Embryonic facial prominence (tissue), 1 donor: ENCODE measurements at regions not wholly inside any gene's neighbourhood (a gene's known extent, or its start where the extent isn't known, plus 50 kb on each side); places are given as distances from the start of the nearest gene placed in this dataset.

Source experiments
- DNase-seq: peaks from one replicate; pipeline ENCODE4 v3.0.0-alpha.2; 2016; ENCODE audit errors: extremely low spot score

DNA sequence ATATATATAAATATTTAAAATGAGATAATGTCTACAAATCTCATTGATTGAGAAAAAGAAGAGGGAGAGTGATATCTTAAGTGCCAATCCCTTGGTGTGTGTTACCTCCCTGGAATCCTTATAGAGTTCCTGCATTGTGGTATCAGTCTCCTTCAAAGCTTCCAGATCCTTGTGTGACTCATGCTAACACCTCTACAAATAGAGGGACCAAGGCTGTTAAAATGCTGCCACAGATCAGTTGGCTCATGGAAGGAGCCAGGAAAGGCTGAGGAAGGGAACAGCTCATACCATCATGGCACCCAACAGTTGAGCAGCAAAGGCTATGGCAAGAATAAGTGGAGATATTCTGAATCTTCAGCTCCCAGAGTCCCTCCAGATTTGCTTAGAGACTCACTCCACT is 163.6 kb upstream of the ISX start:
- no peak for DNase-seq

DNA sequence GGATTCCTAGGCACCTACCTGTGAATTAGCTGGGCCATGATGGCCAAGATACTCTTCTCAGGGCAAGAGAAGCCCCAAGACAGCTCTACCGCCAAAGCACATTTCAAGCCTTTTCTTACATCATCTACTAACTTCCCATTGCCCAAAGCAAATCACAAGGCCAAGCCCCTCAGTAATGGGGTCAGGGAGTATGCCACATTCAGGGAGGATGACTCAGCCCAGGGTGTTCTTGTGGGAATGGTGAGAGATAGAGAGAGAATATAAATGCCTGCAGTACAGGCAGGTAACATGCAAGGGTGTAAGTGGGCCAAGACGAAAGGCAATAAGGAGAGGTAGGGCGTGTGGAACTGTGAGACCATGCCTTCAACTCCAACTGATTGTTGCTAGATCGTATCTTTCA is 162.5 kb upstream of the ISX start:
- no peak for DNase-seq

DNA sequence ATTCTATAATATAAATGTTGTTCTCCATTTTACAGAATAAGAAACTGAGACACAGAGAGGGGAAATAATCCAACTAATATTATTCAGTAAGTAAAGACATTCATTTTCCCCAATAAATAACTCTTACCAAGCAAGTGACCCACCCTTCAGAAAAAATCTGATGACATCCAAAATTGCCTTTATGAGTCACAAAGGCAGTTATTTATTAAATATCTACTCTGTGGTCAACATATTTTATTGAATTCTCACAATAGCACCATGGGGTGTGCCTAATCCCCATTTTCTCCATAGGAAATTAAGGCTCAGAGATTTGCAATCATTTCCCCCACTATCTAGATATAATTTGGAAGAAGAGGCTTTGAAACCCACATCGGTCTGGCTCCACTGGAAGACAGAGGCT is 161.5 kb upstream of the ISX start:
- DNase-seq: no peak

DNA sequence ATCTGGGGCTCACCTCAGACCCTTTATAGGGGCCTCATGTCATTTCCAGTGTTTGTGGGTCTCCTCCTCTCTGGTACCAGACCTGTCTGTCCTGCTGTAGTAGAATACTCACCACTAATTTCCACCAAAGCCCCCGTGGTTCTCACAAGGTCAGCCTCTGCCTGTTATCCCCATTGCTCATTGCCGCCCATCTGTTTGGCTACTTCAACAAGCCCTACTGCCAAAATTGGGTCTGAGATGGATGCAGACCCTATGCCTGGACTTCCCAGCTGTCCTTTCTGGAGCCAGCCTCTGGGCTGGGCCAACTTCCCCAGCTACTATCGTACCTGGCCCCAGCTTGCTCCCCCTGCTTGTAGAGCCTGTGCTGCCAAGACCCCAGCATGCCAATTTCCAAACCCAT is 152.1 kb upstream of the ISX start:
- no peak for DNase-seq

DNA sequence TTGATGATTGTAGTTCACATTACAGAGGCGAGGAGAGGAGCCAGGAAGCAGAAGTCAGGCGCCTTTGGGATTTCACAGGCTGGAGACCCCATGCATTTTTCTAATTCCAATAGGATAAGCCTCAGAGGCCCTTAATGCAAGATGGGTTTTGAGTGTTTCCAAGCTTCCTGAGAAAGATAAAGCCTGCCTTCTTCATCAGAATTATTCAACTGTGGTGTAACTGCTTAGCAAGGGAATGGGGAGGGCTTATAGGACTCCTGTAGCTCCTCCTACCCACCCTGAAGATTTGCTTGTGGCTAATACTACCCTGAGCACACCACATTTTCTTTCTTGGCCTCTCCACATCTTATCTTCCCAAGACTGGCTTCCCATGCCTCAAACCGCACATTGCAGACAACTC is 151.1 kb upstream of the ISX start:
- no peak for DNase-seq

DNA sequence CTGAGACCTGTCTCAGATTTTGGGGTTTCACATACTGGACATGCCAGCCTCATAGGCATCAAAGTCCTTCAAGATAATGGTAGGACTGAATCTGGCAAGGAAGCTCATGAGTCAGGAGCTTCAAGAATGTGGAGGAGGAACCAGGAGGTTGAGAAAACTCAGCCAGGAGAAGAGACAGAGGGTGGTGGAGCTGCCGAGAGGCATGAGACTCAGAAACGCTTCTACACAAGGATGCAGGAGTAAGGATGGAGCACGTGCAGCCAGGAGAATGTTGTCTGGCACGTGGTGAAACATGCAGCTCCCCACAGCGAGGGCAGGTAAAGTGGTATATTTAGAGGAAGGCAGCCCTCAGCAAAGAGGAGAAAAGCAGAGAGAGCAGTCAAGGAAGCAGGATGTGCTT is 148.7 kb upstream of the ISX start:
- no peak for DNase-seq

GRCh38 chr22:34931026-34931425 is 134.9 kb upstream of the ISX start:
- DNase-seq: no peak

- no peak for DNase-seq
These were observed 131.7 kb upstream of the ISX start for GRCh38 chr22:34934261-34934660.

GRCh38 chr22:34943830-34944229 is 122.1 kb upstream of the ISX start:
- no peak for DNase-seq

DNA sequence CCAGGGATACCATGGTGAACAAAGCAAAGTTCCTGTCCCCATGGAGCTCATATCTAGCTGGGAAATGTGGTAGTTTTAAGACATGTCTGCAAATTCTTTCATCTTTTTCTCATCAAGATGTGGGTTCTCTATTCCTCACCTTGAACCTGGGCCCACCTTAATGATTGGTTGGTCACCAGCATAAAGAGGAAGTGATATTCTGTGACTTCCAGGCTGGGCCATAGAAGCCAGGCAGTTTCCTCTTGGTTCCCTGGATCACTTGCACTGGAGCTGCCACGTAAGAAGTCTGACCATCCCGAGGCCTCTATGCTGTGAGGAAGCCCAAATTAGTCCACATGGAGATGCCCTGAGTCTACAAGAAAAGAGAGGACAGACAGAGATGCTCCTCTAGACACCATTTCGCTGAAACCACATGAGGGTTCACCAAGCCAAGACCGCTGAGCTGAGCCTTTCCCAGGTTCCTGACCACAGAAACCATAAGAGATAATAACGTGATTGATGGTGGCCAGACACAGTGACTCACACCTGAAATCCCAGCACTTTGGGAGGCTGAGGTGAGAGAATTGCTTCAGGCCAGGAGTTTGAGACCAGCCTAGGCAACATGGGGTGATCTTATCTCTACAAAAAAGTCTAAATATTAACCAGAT is 119.5 kb upstream of the ISX start:
- DNase-seq: no peak

DNA sequence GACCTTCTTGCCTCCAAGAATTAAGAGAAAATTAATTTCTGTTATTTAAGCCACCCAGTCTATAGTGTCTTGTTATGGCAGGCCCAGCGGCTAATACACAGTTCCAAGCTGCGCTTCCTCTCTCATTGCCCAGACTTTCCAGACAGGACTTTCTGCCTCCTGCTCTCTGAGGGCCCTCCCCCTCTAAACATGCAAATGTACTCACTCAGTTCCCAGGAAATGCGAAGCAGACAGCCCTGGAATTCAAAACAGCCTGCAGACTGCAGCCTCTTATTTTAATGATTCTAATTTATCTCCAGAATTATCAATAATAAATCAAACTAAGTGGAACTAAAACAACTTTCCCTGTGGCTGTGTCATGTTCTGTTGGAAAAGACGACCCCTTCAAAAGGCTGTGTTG is 115.5 kb upstream of the ISX start:
- no peak for DNase-seq

DNA sequence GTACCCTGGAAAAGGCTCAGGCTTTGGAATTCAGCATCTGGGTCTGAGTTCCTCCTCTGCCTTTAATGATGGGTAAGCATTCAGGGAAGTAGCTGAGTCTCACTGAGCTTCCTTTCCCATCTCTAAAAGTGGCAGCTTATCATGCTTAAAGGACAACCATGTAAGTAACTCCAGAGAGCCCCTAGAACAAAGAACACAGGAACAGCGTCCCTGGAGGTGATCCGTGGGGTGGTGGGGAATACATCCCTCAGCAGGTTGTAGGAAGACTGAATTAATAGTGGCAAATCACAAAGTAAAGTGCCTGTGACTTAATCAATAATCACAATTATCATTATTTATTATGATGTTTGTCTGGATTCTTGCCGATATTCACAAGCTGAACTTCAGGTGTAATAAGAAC is 114.7 kb upstream of the ISX start:
- DNase-seq: no peak

GRCh38 chr22:34960005-34960404 is 106.0 kb upstream of the ISX start:
- no peak for DNase-seq

DNA sequence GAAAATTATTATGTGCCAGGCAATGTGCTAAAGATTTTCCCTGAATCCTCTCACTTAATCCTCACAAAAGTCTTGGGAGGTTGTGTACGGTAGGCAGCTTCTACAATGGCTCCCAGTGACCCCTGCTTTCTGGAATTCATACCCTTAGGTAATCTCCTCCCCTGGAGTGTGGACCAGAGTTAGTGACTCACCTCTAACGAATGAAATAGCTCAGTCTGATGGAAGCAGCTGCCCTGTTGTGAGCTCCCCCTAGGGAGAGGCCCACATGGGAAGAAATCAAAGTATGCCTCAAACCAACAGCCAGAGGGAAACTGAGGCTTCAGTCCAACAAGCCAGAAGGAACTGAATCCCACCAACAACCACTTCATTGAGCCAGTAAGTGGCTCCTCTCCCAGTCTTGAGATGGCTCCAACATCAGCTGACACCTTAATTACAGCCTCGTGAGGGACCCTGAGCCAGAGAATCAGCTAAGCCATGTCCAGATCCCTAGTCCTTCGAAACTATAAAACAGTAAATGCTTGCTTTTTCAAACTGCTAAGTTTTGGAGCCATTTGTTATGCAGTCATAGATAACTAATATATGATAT is 98.9 kb upstream of the ISX start:
- no peak for DNase-seq

DNA sequence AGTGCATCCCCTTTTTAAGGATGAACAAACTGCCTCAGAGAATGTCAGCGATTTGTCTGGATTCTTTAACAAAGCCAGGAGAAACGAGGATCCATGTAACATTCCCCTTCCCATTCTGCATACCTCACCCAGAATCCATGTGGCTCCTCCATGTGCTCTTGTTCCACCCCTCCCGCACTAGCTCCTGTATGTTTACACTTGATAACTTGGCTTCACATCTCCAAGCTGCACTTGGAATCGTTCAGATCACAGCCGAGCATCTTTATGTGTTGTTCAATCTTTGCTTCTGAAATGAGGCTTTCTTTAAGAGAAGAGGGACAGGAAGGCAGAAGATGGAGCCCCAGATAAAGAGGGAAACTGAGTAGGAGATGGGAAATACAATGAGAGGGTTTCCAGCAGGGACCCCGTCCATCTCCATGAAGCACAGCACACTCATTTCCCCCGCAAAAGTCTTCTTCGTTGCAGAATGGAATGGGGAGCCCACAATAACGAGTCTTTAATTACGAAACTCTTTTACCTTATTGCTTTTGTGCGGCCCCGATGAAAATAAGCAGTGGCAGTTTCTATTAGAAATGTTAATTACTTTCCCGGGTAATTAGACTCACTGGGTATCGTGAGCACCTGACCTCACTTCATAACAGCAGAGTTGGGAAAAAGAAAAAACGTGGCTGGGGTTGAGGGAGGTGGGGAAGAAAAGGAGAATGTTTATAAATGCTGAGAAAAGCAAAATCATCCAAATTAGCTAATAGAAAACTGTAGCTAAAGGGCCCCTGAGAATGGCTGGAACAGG is 96.8 kb upstream of the ISX start:
- DNase-seq: no peak

DNA sequence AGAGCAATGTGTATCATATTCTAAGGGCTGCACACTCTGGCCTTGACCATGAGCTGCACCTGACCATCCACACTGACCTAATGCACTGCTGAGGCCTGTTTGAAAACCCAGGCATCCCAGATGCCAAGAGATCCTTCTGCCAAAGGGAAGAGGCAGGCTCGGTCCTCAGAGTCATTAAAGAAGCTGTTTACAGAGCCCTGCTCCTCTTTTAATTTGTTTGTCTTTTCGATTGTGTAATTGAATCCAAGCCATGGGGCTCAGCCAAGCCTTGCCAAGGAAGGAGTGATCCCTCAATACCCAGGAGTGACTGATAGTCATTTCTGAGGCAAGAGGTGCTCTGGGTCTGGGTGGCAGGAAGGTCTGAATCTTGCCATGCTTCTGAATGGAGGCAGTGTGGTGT is 94.5 kb upstream of the ISX start:
- no peak for DNase-seq

- no peak for DNase-seq
These were observed 93.6 kb upstream of the ISX start for GRCh38 chr22:34972191-34972897.

DNA sequence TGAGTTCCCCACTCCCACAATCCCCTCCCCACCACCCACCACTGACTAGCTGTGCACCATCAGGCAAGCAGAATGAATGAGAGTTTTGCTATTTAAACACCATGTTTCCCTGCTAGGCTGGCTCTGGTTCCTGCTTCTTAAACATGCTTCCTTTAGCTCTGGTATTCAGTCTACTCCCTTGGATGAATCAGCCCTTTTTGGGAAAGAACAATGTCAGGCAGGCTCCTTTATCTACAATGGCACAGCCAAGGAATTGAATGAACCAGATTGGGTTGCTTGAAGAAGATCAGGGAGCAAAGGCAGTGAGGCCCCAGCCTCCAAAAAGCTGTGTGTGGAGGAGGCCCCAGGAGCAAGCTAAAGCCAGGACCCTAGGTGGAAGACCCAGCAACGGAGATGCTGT is 92.9 kb upstream of the ISX start:
- no peak for DNase-seq

DNA sequence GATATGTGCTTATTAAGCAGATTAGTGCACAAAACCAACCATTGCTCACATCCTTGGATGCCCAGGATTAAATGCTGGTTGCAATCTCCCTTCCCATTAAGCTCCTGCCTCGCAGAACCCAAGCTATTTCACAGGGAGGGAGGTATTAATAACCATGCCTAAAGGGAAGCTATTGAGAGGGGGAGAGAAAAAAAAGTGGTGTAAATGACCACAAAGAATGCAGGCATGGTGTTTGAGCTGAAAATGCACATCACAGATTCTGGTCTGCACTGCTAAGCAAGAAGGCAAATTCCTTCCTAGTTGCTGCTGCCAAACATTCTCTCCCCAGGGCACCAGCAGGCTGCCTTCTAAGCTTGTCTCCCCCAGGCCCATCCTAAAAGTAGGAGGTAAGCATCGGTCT is 92.0 kb upstream of the ISX start:
- no peak for DNase-seq

GRCh38 chr22:34975721-34976120 is 90.2 kb upstream of the ISX start:
- DNase-seq: no peak

DNA sequence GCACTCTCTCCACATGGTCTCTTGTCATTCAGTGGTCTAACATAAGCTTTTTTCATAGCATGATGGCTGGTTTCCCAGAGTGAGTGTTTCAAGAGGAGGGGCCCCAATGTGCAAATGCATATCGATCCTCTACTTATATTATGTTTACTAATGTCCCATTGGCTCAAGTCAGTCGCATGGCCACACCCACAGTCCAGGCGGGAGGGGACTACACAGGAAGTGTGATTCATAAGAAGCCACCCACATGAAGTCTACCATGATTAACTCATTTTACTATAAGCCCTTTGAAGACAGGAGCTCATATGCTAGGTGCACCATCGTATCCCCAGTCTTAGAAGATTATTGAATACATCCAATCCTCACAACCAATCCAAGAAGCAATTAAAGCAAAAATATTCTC is 89.5 kb upstream of the ISX start:
- no peak for DNase-seq

DNA sequence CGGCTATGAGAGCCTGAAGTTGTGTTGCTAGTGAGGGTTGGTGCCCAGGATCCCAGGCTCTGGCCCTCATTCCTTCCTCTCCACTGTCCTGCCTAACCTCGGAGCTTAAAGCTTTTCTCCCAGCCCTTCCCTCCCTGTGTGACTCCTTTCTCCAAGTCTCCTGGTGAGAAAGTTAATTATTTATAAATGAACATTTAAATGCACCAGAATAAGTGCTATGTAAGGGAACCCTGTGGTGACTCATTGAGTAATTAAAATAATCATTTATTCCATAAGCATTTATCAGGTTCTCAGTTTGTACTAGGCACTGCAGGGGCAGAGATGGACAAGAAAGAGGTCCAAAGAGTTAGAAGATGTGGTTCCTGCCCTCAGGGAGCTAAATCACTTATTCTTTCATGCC is 89.1 kb upstream of the ISX start:
- DNase-seq: no peak

- DNase-seq: no peak
These were observed 79.4 kb upstream of the ISX start for GRCh38 chr22:34986523-34986922.
